ENCODE measurements at regions not wholly inside any gene's neighbourhood (a gene's known extent, or its start where the extent isn't known, plus 50 kb on each side); places are given as distances from the start of the nearest gene placed in this dataset.

- DNase-seq (ENCODE audit: low read depth): no peak
Measured at GRCh38 chr15:91556926-91557325, 296.6 kb upstream of the SLCO3A1 start.

- no peak for DNase-seq (ENCODE audit: low read depth)
Measured at GRCh38 chr15:91559066-91559465, 294.4 kb upstream of the SLCO3A1 start.

- DNase-seq (ENCODE audit: low read depth): no peak
Measured at GRCh38 chr15:91561371-91562100, 292.0 kb upstream of the SLCO3A1 start.

- DNase-seq (ENCODE audit: low read depth): no peak
Measured at GRCh38 chr15:91562698-91563097, 290.8 kb upstream of the SLCO3A1 start.

- DNase-seq (ENCODE audit: low read depth): no peak
Measured at GRCh38 chr15:91564631-91565030, 288.9 kb upstream of the SLCO3A1 start.

GRCh38 chr15:91566141-91566540 lies 287.4 kb upstream of the SLCO3A1 start:
- DNase-seq (ENCODE audit: low read depth): no peak

- no peak for DNase-seq (ENCODE audit: low read depth)
Measured at GRCh38 chr15:91568036-91568435, 285.5 kb upstream of the SLCO3A1 start.

- no peak for DNase-seq (ENCODE audit: low read depth)
Measured at GRCh38 chr15:91572110-91572509, 281.4 kb upstream of the SLCO3A1 start.

- no peak for DNase-seq (ENCODE audit: low read depth)
Measured at GRCh38 chr15:91576096-91576495, 277.4 kb upstream of the SLCO3A1 start.

GRCh38 chr15:91578511-91578910 lies 275.0 kb upstream of the SLCO3A1 start:
- DNase-seq (ENCODE audit: low read depth): no peak

- no peak for DNase-seq (ENCODE audit: low read depth)
Measured at GRCh38 chr15:91584895-91585294, 268.6 kb upstream of the SLCO3A1 start.

- DNase-seq (ENCODE audit: low read depth): no peak
Measured at GRCh38 chr15:91586560-91586959, 266.9 kb upstream of the SLCO3A1 start.

- DNase-seq (ENCODE audit: low read depth): no peak
Measured at GRCh38 chr15:91589360-91589759, 264.1 kb upstream of the SLCO3A1 start.

- no peak for DNase-seq (ENCODE audit: low read depth)
Measured at GRCh38 chr15:91592567-91592966, 260.9 kb upstream of the SLCO3A1 start.

GRCh38 chr15:91593067-91593466 lies 260.4 kb upstream of the SLCO3A1 start:
- no peak for DNase-seq (ENCODE audit: low read depth)

GRCh38 chr15:91593653-91594052 lies 259.9 kb upstream of the SLCO3A1 start:
- no peak for DNase-seq (ENCODE audit: low read depth)

- no peak for DNase-seq (ENCODE audit: low read depth)
Measured at GRCh38 chr15:91599261-91599660, 254.2 kb upstream of the SLCO3A1 start.

GRCh38 chr15:91603384-91604080 lies 250.0 kb upstream of the SLCO3A1 start:
- DNase-seq (ENCODE audit: low read depth): no peak

- no peak for DNase-seq (ENCODE audit: low read depth)
Measured at GRCh38 chr15:91604122-91604521, 249.4 kb upstream of the SLCO3A1 start.

- no peak for DNase-seq (ENCODE audit: low read depth)
Measured at GRCh38 chr15:91605576-91605975, 247.9 kb upstream of the SLCO3A1 start.

- DNase-seq (ENCODE audit: low read depth): no peak
Measured at GRCh38 chr15:91609231-91609630, 244.3 kb upstream of the SLCO3A1 start.

GRCh38 chr15:91609966-91610365 lies 243.5 kb upstream of the SLCO3A1 start:
- DNase-seq (ENCODE audit: low read depth): no peak

- DNase-seq (ENCODE audit: low read depth): no peak
Measured at GRCh38 chr15:91611561-91612323, 241.8 kb upstream of the SLCO3A1 start.
